ENCODE measurements at regions not wholly inside any gene's neighbourhood (a gene's known extent, or its start where the extent isn't known, plus 50 kb on each side); places are given as distances from the start of the nearest gene placed in this dataset.

- Mint-ChIP-seq H3K4me3 (no peak overlapping the region), H3K36me3 (no peaks in the 10 kb centered on the region), H3K9me3 (peaks cover 5% of the 10 kb centered on the region), H3K27me3 (peaks cover 6% of the 10 kb centered on the region), H3K4me1 (no peaks in the 10 kb centered on the region), H3K27ac (no peak overlapping the region)
- ATAC-seq (ENCODE audit: low read depth) = no peak
- DNase-seq (ENCODE audit: low spot score in 2 of 2) = no peak
Observed at GRCh38 chr12:46884362-46884761, 58.6 kb upstream of the SLC38A4 start.

DNA sequence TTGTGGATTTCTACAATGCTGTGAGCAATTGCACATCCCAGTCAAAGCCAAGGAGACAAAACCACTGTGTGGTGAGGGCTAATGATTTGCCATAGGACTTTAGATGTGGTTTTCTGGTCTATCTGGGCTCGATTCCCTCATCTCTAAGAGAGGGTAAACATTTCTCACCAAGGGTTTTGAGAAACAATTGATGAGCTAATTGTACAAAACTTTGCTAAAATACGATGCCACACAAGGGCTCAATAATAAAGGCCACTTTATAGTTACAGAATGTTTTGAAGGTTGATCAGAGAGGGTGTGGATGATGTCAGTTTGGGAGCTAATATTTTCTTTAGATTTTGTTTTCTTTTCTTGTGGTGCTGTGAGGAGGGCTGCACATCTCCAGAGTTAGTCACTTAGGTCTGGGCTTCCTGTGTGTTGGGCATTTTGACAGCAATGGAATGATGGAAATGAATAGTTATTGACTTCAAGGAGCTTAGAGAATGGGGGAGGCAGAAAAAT, 60.8 kb upstream of the SLC38A4 start:
- peaks cover 3% of the 10 kb centered on the region for H3K9me3 Mint-ChIP-seq

GRCh38 chr12:46887870-46888269, 62.1 kb upstream of the SLC38A4 start:
- no peak overlapping the region for H3K27ac Mint-ChIP-seq
- no peaks in the 10 kb centered on the region for H3K4me1 Mint-ChIP-seq
- DNase-seq (ENCODE audit: low spot score in 2 of 2) (no peak), ATAC-seq (ENCODE audit: low read depth) (no peak)
- no peak overlapping the region for H3K4me3 Mint-ChIP-seq
- H3K27me3 Mint-ChIP-seq = peaks cover 3% of the 10 kb centered on the region
- no peaks in the 10 kb centered on the region for H3K36me3 Mint-ChIP-seq
- H3K9me3 Mint-ChIP-seq = no peaks in the 10 kb centered on the region

More for the DNA sequence above, 60.8 kb upstream of the SLC38A4 start:
- no peaks in the 10 kb centered on the region for H3K36me3 Mint-ChIP-seq
- DNase-seq (ENCODE audit: low spot score in 2 of 2) (no peak), ATAC-seq (ENCODE audit: low read depth) (no peak)
- H3K4me3 Mint-ChIP-seq = no peak overlapping the region
- H3K27me3 Mint-ChIP-seq = peaks cover 3% of the 10 kb centered on the region
- no peaks in the 10 kb centered on the region for H3K4me1 Mint-ChIP-seq
- H3K27ac Mint-ChIP-seq = no peak overlapping the region

GRCh38 chr12:46888568-46888967, 62.8 kb upstream of the SLC38A4 start:
- Mint-ChIP-seq H3K9me3 (no peaks in the 10 kb centered on the region), H3K4me3 (no peak overlapping the region), H3K27me3 (peaks cover 3% of the 10 kb centered on the region), H3K4me1 (no peaks in the 10 kb centered on the region), H3K27ac (no peak overlapping the region), H3K36me3 (no peaks in the 10 kb centered on the region)
- no peak for DNase-seq (ENCODE audit: low spot score in 2 of 2)
- ATAC-seq (ENCODE audit: low read depth) = no peak

DNA sequence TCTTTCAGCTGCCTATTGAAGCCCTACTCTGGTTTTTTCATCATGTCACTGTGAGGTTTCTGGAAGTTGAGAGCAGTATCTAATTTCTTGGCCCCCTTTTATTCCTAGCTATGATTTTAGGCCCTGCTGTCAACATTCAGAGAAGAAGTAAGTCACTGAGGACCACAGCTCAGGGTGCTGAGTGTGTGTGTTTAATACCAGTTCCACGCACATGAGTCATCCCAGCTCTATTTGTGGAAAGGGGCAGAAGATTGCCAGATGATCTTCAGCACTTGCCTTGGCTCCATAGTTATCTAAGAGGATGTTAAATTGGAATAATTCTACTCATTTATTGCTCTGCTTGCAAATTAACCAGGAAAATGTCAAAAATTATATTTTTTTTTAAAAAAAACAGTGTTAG, 65.5 kb upstream of the SLC38A4 start:
- Mint-ChIP-seq H3K27me3 (peaks cover 3% of the 10 kb centered on the region), H3K36me3 (no peaks in the 10 kb centered on the region)
- ATAC-seq (ENCODE audit: low read depth) = no peak

DNA sequence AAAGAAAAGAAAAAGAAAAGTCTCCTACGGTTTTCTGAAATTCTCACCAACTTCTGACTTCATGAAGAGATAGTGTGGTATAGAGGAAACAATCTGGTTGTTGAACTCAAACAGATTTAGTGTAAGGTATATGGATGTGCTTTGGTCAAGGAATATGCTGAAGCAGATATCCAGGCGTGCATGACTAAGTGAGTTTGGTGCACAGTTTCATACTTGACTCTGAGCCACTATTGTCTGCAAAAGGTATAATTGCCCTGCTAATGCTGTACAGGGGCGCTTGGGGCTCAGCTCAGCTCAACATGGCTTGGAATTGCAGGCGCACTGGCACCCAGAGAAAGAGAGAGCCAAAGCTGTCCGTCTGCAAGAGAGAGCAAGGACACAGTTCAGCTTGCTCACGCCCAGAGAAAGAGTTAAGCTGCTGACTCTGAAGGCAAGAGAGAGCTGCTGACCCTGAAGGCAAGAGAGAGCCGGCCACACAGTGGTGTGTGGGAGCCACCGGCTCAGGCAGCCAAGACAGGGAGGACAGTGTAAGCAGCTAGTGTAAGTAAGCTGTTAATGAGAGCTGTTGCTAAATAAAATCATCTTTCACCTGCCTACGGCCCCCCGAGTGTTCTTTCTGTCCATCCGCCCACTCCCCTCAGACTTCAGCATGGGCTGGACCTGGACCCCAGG, 66.4 kb upstream of the SLC38A4 start:
- no peak for DNase-seq (ENCODE audit: low spot score in 2 of 2)
- Mint-ChIP-seq H3K36me3 (no peaks in the 10 kb centered on the region), H3K9me3 (no peaks in the 10 kb centered on the region), H3K4me3 (no peak overlapping the region), H3K27ac (no peak overlapping the region), H3K27me3 (peaks cover 3% of the 10 kb centered on the region), H3K4me1 (no peaks in the 10 kb centered on the region)
- no peak for ATAC-seq (ENCODE audit: low read depth)

More for the DNA sequence above, 65.5 kb upstream of the SLC38A4 start:
- DNase-seq (ENCODE audit: low spot score in 2 of 2) = no peak
- no peaks in the 10 kb centered on the region for H3K9me3 Mint-ChIP-seq
- no peak overlapping the region for H3K4me3 Mint-ChIP-seq
- no peaks in the 10 kb centered on the region for H3K4me1 Mint-ChIP-seq
- H3K27ac Mint-ChIP-seq = no peak overlapping the region

- Mint-ChIP-seq H3K4me3 (no peak overlapping the region), H3K36me3 (no peaks in the 10 kb centered on the region), H3K27ac (no peak overlapping the region), H3K4me1 (no peaks in the 10 kb centered on the region), H3K9me3 (no peaks in the 10 kb centered on the region), H3K27me3 (peaks cover 3% of the 10 kb centered on the region)
- DNase-seq (ENCODE audit: low spot score in 2 of 2) = no peak
- ATAC-seq (ENCODE audit: low read depth) = no peak
Observed at GRCh38 chr12:46892887-46893286, 67.1 kb upstream of the SLC38A4 start.

DNA sequence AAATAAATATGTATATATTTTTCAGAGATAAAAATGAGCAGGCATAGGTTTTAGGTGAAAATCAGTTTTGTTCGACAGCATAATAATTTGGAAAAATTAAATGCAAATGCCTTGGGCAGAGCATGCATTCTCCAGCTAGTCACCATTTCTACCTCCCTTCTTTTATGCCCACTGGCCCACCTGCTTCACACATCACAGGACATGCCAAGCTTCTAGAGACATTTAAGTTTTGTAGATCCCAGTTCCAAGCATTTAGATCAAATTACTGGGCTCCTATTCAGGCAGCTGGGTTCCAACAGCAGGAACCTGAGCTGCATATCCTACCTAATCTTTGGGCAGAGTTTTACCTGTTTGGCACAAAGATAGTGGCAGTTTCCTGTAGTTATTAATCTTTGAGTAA, 67.6 kb upstream of the SLC38A4 start:
- no peak for ATAC-seq (ENCODE audit: low read depth)

DNA sequence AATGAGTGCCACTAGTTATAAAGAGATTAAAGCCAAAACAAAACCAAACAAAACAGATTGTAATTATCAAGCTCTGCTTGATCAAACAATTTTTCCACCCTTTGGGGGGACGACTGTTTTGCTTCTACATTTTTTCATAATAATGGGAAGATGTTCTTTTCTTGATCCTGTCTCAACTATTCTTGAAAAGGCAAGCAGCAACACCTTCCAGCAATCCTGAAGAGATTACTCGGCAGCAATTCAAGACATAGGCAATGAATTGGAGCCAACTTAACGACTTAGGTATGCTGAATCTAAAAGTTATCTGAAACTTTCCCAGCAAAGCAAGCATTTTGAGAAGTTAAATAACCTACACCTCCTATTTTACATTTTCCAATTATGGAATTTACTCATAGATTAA, 69.9 kb upstream of the SLC38A4 start:
- no peak for ATAC-seq (ENCODE audit: low read depth)
- Mint-ChIP-seq H3K36me3 (no peaks in the 10 kb centered on the region), H3K4me1 (no peaks in the 10 kb centered on the region)

More for the DNA sequence above, 67.6 kb upstream of the SLC38A4 start:
- H3K9me3 Mint-ChIP-seq = no peaks in the 10 kb centered on the region
- no peaks in the 10 kb centered on the region for H3K4me1 Mint-ChIP-seq
- H3K27ac Mint-ChIP-seq = no peak overlapping the region
- peaks cover 3% of the 10 kb centered on the region for H3K27me3 Mint-ChIP-seq
- no peak overlapping the region for H3K4me3 Mint-ChIP-seq
- no peak for DNase-seq (ENCODE audit: low spot score in 2 of 2)
- no peaks in the 10 kb centered on the region for H3K36me3 Mint-ChIP-seq

DNA sequence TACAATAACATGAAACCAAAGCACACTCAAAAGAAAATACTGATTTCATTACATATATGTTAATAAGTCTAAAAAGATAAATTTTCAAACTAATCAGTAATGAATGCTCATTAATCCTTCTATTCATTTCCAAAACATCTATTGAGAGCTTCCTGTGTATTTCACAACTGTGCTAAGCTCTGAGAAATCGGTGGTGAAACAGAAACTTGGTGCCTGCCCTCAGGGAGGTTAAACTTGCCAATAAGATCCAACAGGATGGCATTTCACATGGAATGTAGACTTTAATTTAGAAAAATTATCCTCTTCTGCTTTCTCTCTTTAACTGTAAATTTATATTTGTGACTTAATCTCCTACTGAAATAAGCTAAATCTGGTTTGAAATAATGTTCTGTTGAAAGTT, 70.9 kb upstream of the SLC38A4 start:
- Mint-ChIP-seq H3K36me3 (no peaks in the 10 kb centered on the region), H3K9me3 (no peaks in the 10 kb centered on the region), H3K27ac (no peak overlapping the region), H3K27me3 (peaks cover 3% of the 10 kb centered on the region), H3K4me3 (no peak overlapping the region), H3K4me1 (no peaks in the 10 kb centered on the region)
- DNase-seq (ENCODE audit: low spot score in 2 of 2) (no peak), ATAC-seq (ENCODE audit: low read depth) (no peak)

More for the DNA sequence above, 69.9 kb upstream of the SLC38A4 start:
- H3K4me3 Mint-ChIP-seq = no peak overlapping the region
- peaks cover 3% of the 10 kb centered on the region for H3K27me3 Mint-ChIP-seq
- no peaks in the 10 kb centered on the region for H3K9me3 Mint-ChIP-seq
- no peak overlapping the region for H3K27ac Mint-ChIP-seq
- no peak for DNase-seq (ENCODE audit: low spot score in 2 of 2)

GRCh38 chr12:46898152-46898931, 72.5 kb upstream of the SLC38A4 start:
- ATAC-seq (ENCODE audit: low read depth) = no peak

DNA sequence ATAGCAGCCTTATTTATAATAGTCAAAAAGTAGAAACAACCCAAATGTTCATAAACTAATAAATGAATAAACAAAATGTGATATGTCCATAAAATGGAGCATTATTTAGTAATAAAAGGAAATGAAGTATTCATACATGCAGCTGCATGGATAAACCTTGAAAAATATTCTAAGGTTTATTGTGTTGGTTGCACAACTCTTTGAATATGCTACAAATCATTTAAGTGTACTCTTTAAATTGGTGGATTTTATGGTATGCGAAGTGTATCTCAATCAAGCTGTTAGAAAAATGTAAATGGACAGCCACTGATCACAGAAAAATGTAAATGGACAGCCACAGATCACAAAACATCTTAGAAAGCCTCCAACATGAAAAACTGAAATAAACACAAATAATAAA, 73.2 kb upstream of the SLC38A4 start:
- Mint-ChIP-seq H3K4me3 (no peak overlapping the region), H3K27me3 (peaks cover 6% of the 10 kb centered on the region), H3K9me3 (no peaks in the 10 kb centered on the region), H3K36me3 (no peaks in the 10 kb centered on the region), H3K4me1 (no peaks in the 10 kb centered on the region), H3K27ac (no peak overlapping the region)
- DNase-seq (ENCODE audit: low spot score in 2 of 2) (no peak), ATAC-seq (ENCODE audit: low read depth) (no peak)

More at GRCh38 chr12:46898152-46898931, 72.5 kb upstream of the SLC38A4 start:
- Mint-ChIP-seq H3K9me3 (no peaks in the 10 kb centered on the region), H3K27me3 (peaks cover 6% of the 10 kb centered on the region), H3K4me3 (no peak overlapping the region), H3K36me3 (no peaks in the 10 kb centered on the region), H3K27ac (no peak overlapping the region), H3K4me1 (no peaks in the 10 kb centered on the region)
- no peak for DNase-seq (ENCODE audit: low spot score in 2 of 2)

- DNase-seq (ENCODE audit: low spot score in 2 of 2) = no peak
- H3K27me3 Mint-ChIP-seq = peaks cover 6% of the 10 kb centered on the region
- ATAC-seq (ENCODE audit: low read depth) = no peak
- no peaks in the 10 kb centered on the region for H3K4me1 Mint-ChIP-seq
- H3K4me3 Mint-ChIP-seq = no peak overlapping the region
- H3K9me3 Mint-ChIP-seq = no peaks in the 10 kb centered on the region
- H3K27ac Mint-ChIP-seq = no peak overlapping the region
- H3K36me3 Mint-ChIP-seq = no peaks in the 10 kb centered on the region
Observed at GRCh38 chr12:46900734-46901463, 75.1 kb upstream of the SLC38A4 start.
